ENCODE measurements at regions not wholly inside any gene's neighbourhood (a gene's known extent, or its start where the extent isn't known, plus 50 kb on each side); places are given as distances from the start of the nearest gene placed in this dataset.

DNA sequence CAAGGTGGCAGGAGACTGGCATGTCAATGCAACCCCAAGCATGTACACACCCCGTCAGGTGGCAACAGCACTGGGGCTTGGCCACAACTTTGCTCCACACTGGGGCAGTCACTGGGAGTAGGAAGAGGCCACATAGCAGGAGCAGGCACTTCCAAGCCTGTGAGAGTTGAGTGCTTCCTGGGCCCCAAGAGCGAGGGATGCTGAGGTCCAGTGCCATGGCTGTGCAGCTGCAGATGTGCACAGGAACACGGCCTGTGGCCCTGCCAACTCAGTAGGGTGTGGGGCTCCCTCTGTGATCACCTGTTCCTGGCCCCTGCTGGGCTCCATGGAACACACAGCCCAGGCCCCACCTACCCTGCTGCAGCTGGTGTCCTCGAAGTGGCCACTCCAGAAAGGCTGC, 932.8 kb upstream of the SORCS1 start:
- H3K4me1 ChIP-seq (ENCODE audit: control insufficient read depth in 1 of 2, insufficient read depth in 1 of 2, low read depth in 1 of 2, low read length in 1 of 2) = no peaks in the 10 kb centered on the region
- no peak overlapping the region for H3K4me3 ChIP-seq (ENCODE audit: low read depth in 1 of 2, low read length in 1 of 2)
- TF ChIP-seq, protein P1, sequence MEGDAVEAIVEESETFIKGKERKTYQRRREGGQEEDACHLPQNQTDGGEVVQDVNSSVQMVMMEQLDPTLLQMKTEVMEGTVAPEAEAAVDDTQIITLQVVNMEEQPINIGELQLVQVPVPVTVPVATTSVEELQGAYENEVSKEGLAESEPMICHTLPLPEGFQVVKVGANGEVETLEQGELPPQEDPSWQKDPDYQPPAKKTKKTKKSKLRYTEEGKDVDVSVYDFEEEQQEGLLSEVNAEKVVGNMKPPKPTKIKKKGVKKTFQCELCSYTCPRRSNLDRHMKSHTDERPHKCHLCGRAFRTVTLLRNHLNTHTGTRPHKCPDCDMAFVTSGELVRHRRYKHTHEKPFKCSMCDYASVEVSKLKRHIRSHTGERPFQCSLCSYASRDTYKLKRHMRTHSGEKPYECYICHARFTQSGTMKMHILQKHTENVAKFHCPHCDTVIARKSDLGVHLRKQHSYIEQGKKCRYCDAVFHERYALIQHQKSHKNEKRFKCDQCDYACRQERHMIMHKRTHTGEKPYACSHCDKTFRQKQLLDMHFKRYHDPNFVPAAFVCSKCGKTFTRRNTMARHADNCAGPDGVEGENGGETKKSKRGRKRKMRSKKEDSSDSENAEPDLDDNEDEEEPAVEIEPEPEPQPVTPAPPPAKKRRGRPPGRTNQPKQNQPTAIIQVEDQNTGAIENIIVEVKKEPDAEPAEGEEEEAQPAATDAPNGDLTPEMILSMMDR (IDR thresholded peaks at IDR 0.05) = no peak
- no peak overlapping the region for H3K27ac ChIP-seq
- H3K9me3 ChIP-seq = no peaks in the 10 kb centered on the region
- H3K36me3 ChIP-seq = no peaks in the 10 kb centered on the region
- H3K27me3 ChIP-seq = no peaks in the 10 kb centered on the region

DNA sequence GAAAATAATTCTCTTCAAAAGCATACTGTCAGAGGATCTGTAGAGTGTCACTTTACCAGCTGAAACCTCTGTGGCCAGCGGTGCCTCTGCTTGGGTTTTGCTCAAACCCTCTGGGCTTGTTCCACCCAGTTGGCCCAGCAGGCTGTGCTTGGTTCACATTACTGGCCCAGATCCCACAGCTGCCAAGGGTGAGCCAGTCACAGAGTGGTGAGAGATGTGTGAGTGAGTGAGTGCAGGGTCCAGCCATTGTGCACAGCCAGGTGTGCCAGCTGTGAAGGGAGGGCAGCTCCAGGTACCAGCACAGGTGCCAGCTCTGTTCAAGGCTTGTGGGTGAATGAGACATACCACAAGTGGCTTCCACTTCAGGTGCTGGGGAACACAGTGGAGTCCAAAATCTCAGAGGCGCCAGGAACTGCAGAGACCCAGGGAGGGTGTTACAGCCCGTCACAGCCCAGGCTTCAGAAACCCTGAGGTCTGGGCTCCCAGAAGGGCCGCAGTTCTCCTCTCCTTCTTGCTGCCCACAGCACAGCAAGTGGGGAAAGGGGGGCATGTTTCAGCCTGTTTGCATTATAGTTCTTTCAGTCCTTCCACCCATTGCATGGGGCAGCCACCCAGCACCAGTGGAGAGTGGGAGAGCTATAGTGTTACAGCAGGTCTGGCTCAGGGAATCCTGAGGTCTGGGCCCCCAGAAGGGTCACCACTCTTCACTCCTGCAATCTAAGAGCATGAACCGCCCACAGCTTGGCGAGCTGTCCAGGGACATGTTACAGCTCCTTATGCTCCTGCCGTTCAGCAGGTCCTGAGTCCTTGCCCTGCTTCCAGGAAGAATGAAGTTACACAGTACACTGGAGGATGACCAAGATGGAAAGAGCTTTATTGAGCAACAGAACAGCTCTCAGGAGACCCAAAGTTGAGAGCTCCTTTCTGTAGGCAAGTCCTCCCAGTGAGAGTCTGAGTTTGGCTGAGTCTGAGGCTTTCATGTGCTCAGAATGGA, 931.7 kb upstream of the SORCS1 start:
- TF ChIP-seq, protein P1 (IDR thresholded peaks at IDR 0.05) = no peak
- no peak overlapping the region for H3K4me3 ChIP-seq (ENCODE audit: low read depth in 1 of 2, low read length in 1 of 2)

GRCh38 chr10:108090476-108091215, 926.1 kb upstream of the SORCS1 start:
- Histone ChIP-seq H3K27ac (no peak overlapping the region), H3K36me3 (no peaks in the 10 kb centered on the region), H3K9me3 (no peaks in the 10 kb centered on the region), H3K27me3 (no peaks in the 10 kb centered on the region), H3K4me1 (ENCODE audit: control insufficient read depth in 1 of 2, insufficient read depth in 1 of 2, low read depth in 1 of 2, low read length in 1 of 2) (no peaks in the 10 kb centered on the region), H3K4me3 (ENCODE audit: low read depth in 1 of 2, low read length in 1 of 2) (no peak overlapping the region)
- TF ChIP-seq, protein P1 (IDR thresholded peaks at IDR 0.05) = no peak

More for the DNA sequence above, 931.7 kb upstream of the SORCS1 start:
- Histone ChIP-seq H3K36me3 (no peaks in the 10 kb centered on the region), H3K9me3 (no peaks in the 10 kb centered on the region), H3K27me3 (no peaks in the 10 kb centered on the region), H3K4me1 (ENCODE audit: control insufficient read depth in 1 of 2, insufficient read depth in 1 of 2, low read depth in 1 of 2, low read length in 1 of 2) (no peaks in the 10 kb centered on the region), H3K27ac (no peak overlapping the region)

DNA sequence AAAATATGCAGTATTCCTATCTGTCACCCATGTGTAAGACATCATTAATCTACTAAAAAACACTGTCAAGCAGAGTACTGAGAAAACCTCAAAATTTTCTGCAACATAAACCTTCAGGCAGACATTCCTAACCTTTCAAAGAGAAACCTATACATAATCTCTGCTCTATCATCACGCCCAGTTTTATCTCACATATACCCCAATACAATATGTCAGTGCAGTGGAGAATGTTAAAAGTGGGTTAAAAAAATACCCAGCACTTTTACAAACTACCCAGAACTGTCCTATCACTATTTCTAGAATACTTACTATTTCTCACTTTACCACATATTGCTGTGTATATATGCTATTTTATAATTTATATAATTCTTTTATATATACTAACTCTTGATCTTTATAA, 922.0 kb upstream of the SORCS1 start:
- H3K4me3 ChIP-seq (ENCODE audit: low read depth in 1 of 2, low read length in 1 of 2) = no peak overlapping the region
- no peak overlapping the region for H3K27ac ChIP-seq
- H3K9me3 ChIP-seq = no peaks in the 10 kb centered on the region
- no peaks in the 10 kb centered on the region for H3K4me1 ChIP-seq (ENCODE audit: control insufficient read depth in 1 of 2, insufficient read depth in 1 of 2, low read depth in 1 of 2, low read length in 1 of 2)
- no peaks in the 10 kb centered on the region for H3K27me3 ChIP-seq
- TF ChIP-seq, protein P1 (IDR thresholded peaks at IDR 0.05) = no peak
- no peaks in the 10 kb centered on the region for H3K36me3 ChIP-seq

DNA sequence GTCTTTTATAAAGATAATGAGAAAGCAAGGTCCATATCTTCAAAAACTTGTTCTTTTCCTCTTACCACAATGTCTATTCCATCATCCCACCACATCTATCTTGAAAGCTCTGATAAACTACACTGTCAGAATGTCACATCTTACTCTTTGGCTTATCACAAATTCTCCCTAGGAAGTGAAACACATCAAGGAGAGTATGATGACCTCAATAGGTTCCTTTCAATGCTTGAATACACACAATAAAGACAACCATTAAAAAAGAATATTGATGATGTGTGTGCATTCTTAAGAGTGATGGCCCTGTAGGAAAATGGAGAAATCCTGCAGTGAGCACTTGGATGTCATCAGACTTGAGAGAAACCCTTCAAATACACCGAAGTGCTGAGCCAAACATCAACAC, 918.1 kb upstream of the SORCS1 start:
- no peak overlapping the region for H3K4me3 ChIP-seq (ENCODE audit: low read depth in 1 of 2, low read length in 1 of 2)
- H3K36me3 ChIP-seq = no peaks in the 10 kb centered on the region
- H3K9me3 ChIP-seq = no peaks in the 10 kb centered on the region
- H3K27ac ChIP-seq = no peak overlapping the region
- no peaks in the 10 kb centered on the region for H3K27me3 ChIP-seq
- TF ChIP-seq, protein P1 (IDR thresholded peaks at IDR 0.05) = no peak
- H3K4me1 ChIP-seq (ENCODE audit: control insufficient read depth in 1 of 2, insufficient read depth in 1 of 2, low read depth in 1 of 2, low read length in 1 of 2) = no peaks in the 10 kb centered on the region
